Right cardiac atrium (tissue), 5 donors: ENCODE measurements at regions not wholly inside any gene's neighbourhood (a gene's known extent, or its start where the extent isn't known, plus 50 kb on each side); places are given as distances from the start of the nearest gene placed in this dataset.

Experiments
- ATAC-seq, 2 donors: fragments of 200-7000 bp; cut with Tn5 transposase; one replicate each; pipeline versions ENCODE4 v1.8.0 to v1.9.1; 2020; ENCODE audit warnings: moderate library complexity in 2 of 2, mild to moderate bottlenecking in 1 of 2
- DNase-seq, 3 donors: peaks; one replicate each; pipeline ENCODE4 v3.0.0-alpha.2; 2020
- H3K27ac ChIP-seq: one replicate; pipeline ENCODE4 v1.5.1; 2013; ENCODE audit warnings: mild to moderate bottlenecking, low read length, control low read depth, moderate library complexity
- H3K27me3 ChIP-seq: one replicate; pipeline ENCODE4 v1.6.1; 2013; ENCODE audit not compliant: control insufficient read depth, insufficient read depth
- H3K4me1 ChIP-seq: one replicate; pipeline ENCODE4 v1.6.1; 2013; ENCODE audit warnings: low read length; ENCODE audit not compliant: control insufficient read depth, insufficient read depth
- H3K4me3 ChIP-seq: one replicate; pipeline ENCODE4 v1.5.1; 2013; ENCODE audit warnings: low read length, control low read depth
- H3K9me3 ChIP-seq: one replicate; pipeline ENCODE4 v1.6.1; 2013; ENCODE audit warnings: low read length; ENCODE audit not compliant: control insufficient read depth
- WGBS: extraction: QIAGEN DNeasy Blood & Tissue Kit; methylation state at CpG from one replicate; pipeline ENCODE4 v1.1.7; 2013; 5-methylcytosine and 5-hydroxymethylcytosine counted together
- intact Hi-C, 4 donors: fragments of 100-400 bp; cut with DNase I; formaldehyde crosslinking; loops; one replicate each; pipeline versions ENCODE4 v1.11.0 to v1.14.0; 2022 to 2023
- donor health status: healthy with polysubstance abuse.
- donor health status: DM: no; HTN: yes; CAD: no.
- donor health status: DM: no; HTN: no; CAD: no.
- donor health status: DM: no; HTN: yes; CAD: no; lungs with severe emphysema.
- donor health status: DM: yes; HTN: yes; CAD: no.

- Histone ChIP-seq H3K4me3 (no peak overlapping the region), H3K4me1 (no peaks in the 10 kb centered on the region), H3K9me3 (no peaks in the 10 kb centered on the region), H3K27ac (no peak overlapping the region), H3K27me3 (no peaks in the 10 kb centered on the region)
- intact Hi-C loops: loop anchor here in 2 of 4 donors (5.0 kb wide), 1 partner anchor 206 kb away; no protein-coding TSS in a partner anchor
- DNase-seq (no peak), ATAC-seq (no peak)
- WGBS: 62% methylated on average over 4 of the region's 4 CpGs
Measured at GRCh38 chr10:23523251-23523650, 84.4 kb downstream of the OTUD1 start.

GRCh38 chr10:23525406-23525805 is 86.5 kb downstream of the OTUD1 start:
- intact Hi-C loops: loop anchor here in 2 of 4 donors (2.0 to 5.0 kb wide), 2 partner anchors 211 to 213 kb away; no protein-coding TSS in a partner anchor
- no peaks in the 10 kb centered on the region for H3K4me1 ChIP-seq
- H3K27me3 ChIP-seq: no peaks in the 10 kb centered on the region
- peak in 1 of 3 donors; percentile 30 for DNase-seq
- H3K4me3 ChIP-seq: no peak overlapping the region
- ATAC-seq: peak; percentile 57 to 86
- WGBS: 48% methylated on average over 2 of the region's 2 CpGs
- no peaks in the 10 kb centered on the region for H3K9me3 ChIP-seq
- H3K27ac ChIP-seq: no peak overlapping the region

GRCh38 chr10:23528419-23528818 is 89.5 kb downstream of the OTUD1 start:
- ATAC-seq (no peak), DNase-seq (no peak)
- WGBS: 86% methylated on average over 2 of the region's 2 CpGs
- no peak overlapping the region for H3K27ac ChIP-seq
- H3K4me1 ChIP-seq: no peaks in the 10 kb centered on the region
- H3K9me3 ChIP-seq: no peaks in the 10 kb centered on the region
- H3K4me3 ChIP-seq: no peak overlapping the region
- intact Hi-C loops: loop anchor here in 1 of 4 donors (5.0 kb wide), 1 partner anchor 216 kb away; no protein-coding TSS in a partner anchor
- H3K27me3 ChIP-seq: no peaks in the 10 kb centered on the region

GRCh38 chr10:23529625-23530024 is 90.8 kb downstream of the OTUD1 start:
- DNase-seq (no peak), ATAC-seq (no peak)
- no peaks in the 10 kb centered on the region for H3K27me3 ChIP-seq
- H3K9me3 ChIP-seq: no peaks in the 10 kb centered on the region
- 67% methylated on average over 5 of the region's 5 CpGs for WGBS
- intact Hi-C loops: loop anchor here in 3 of 4 donors (5.0 to 10.0 kb wide), 3 partner anchors 217 to 375 kb away; no protein-coding TSS in a partner anchor
- no peak overlapping the region for H3K4me3 ChIP-seq
- no peaks in the 10 kb centered on the region for H3K4me1 ChIP-seq
- no peak overlapping the region for H3K27ac ChIP-seq

- WGBS: 75% methylated on average over 2 of the region's 2 CpGs
- ATAC-seq: no peak
- no peak overlapping the region for H3K27ac ChIP-seq
- H3K9me3 ChIP-seq: no peaks in the 10 kb centered on the region
- no peaks in the 10 kb centered on the region for H3K27me3 ChIP-seq
- no peak overlapping the region for H3K4me3 ChIP-seq
- intact Hi-C loops: loop anchor here in 2 of 4 donors (5.0 to 10.0 kb wide), 3 partner anchors 218 to 375 kb away; no protein-coding TSS in a partner anchor
- no peaks in the 10 kb centered on the region for H3K4me1 ChIP-seq
- no peak for DNase-seq
Measured at GRCh38 chr10:23530079-23530478, 91.2 kb downstream of the OTUD1 start.

- Histone ChIP-seq H3K27ac (no peak overlapping the region), H3K27me3 (no peaks in the 10 kb centered on the region), H3K4me3 (no peak overlapping the region), H3K9me3 (no peaks in the 10 kb centered on the region), H3K4me1 (no peaks in the 10 kb centered on the region)
- WGBS: 85% methylated on average over 3 of the region's 3 CpGs
- intact Hi-C loops: loop anchor here in 2 of 4 donors (5.0 to 10.0 kb wide), 3 partner anchors 221 to 378 kb away; no protein-coding TSS in a partner anchor
- DNase-seq (no peak), ATAC-seq (no peak)
Measured at GRCh38 chr10:23533212-23533611, 94.3 kb downstream of the OTUD1 start.

- H3K27ac ChIP-seq: no peak overlapping the region
- no peak overlapping the region for H3K4me3 ChIP-seq
- H3K27me3 ChIP-seq: no peaks in the 10 kb centered on the region
- ATAC-seq: no peak
- intact Hi-C loops: loop anchor here in 2 of 4 donors (5.0 to 10.0 kb wide), 3 partner anchors 222 to 380 kb away; no protein-coding TSS in a partner anchor
- DNase-seq: no peak
- no peaks in the 10 kb centered on the region for H3K4me1 ChIP-seq
- WGBS: 59% methylated on average over 4 of the region's 4 CpGs
- H3K9me3 ChIP-seq: no peaks in the 10 kb centered on the region
Measured at GRCh38 chr10:23534326-23534725, 95.5 kb downstream of the OTUD1 start.

- Histone ChIP-seq H3K27ac (no peak overlapping the region), H3K27me3 (no peaks in the 10 kb centered on the region), H3K4me1 (no peaks in the 10 kb centered on the region), H3K4me3 (no peak overlapping the region), H3K9me3 (no peaks in the 10 kb centered on the region)
- DNase-seq (no peak), ATAC-seq (no peak)
- intact Hi-C loops: loop anchor here in 2 of 4 donors (5.0 to 10.0 kb wide), 3 partner anchors 222 to 380 kb away; no protein-coding TSS in a partner anchor
- WGBS: 84% methylated on average over 1 of the region's 1 CpG
Measured at GRCh38 chr10:23534761-23535160, 95.9 kb downstream of the OTUD1 start.

- H3K27me3 ChIP-seq: no peaks in the 10 kb centered on the region
- intact Hi-C loops: loop anchor here in 1 of 4 donors (10.0 kb wide), 1 partner anchor 381 kb away; no protein-coding TSS in a partner anchor
- no peak for DNase-seq
- WGBS: 76% methylated on average over 1 of the region's 1 CpG
- H3K4me1 ChIP-seq: no peaks in the 10 kb centered on the region
- no peaks in the 10 kb centered on the region for H3K9me3 ChIP-seq
- H3K27ac ChIP-seq: no peak overlapping the region
- no peak overlapping the region for H3K4me3 ChIP-seq
- no peak for ATAC-seq
Measured at GRCh38 chr10:23535381-23535780, 96.5 kb downstream of the OTUD1 start.

- ATAC-seq (no peak), DNase-seq (no peak)
- Histone ChIP-seq H3K27ac (no peak overlapping the region), H3K9me3 (no peaks in the 10 kb centered on the region), H3K4me3 (no peak overlapping the region), H3K27me3 (no peaks in the 10 kb centered on the region), H3K4me1 (no peaks in the 10 kb centered on the region)
- WGBS: 93% methylated on average over 3 of the region's 3 CpGs
- intact Hi-C loops: loop anchor here in 1 of 4 donors (10.0 kb wide), 1 partner anchor 384 kb away; no protein-coding TSS in a partner anchor
Measured at GRCh38 chr10:23538968-23539367, 100.1 kb downstream of the OTUD1 start.

- no peak overlapping the region for H3K27ac ChIP-seq
- no peaks in the 10 kb centered on the region for H3K4me1 ChIP-seq
- WGBS: 2% methylated on average over 2 of the region's 2 CpGs
- H3K9me3 ChIP-seq: no peaks in the 10 kb centered on the region
- no peak overlapping the region for H3K4me3 ChIP-seq
- DNase-seq: no peak
- ATAC-seq: no peak
- intact Hi-C loops: no loop called here
- H3K27me3 ChIP-seq: no peaks in the 10 kb centered on the region
Measured at GRCh38 chr10:23540401-23541030, 101.6 kb downstream of the OTUD1 start.
